HG02571 (cell line): ENCODE measurements at regions not wholly inside any gene's neighbourhood (a gene's known extent, or its start where the extent isn't known, plus 50 kb on each side); places are given as distances from the start of the nearest gene placed in this dataset.

Experiments
- ATAC-seq: cut with Tn5 transposase; IDR thresholded peaks from one replicate; pipeline ENCODE4 v1.9.1; 2021; ENCODE audit warnings: mild to moderate bottlenecking, moderate library complexity; ENCODE audit not compliant: unreplicated experiment

- ATAC-seq, result no peak
These were observed 52.0 kb upstream of the TNP1 start for GRCh38 chr2:216911886-216912285.

- ATAC-seq, result no peak
These were observed 51.1 kb upstream of the TNP1 start for GRCh38 chr2:216911008-216911407.

GRCh38 chr2:216909541-216910210 lies 49.8 kb upstream of the TNP1 start:
- no peak for ATAC-seq
